Naive thymus-derived CD4-positive, alpha-beta T cell (primary cell): ENCODE measurements at regions not wholly inside any gene's neighbourhood (a gene's known extent, or its start where the extent isn't known, plus 50 kb on each side); places are given as distances from the start of the nearest gene placed in this dataset.

Experiments used
- ATAC-seq: fragments of 150-1000 bp; cut with Tn5 transposase; 2 replicates; pipeline ENCODE4 v1.10.0; 2021; ENCODE audit warnings: mild to moderate bottlenecking, moderate library complexity
- CTCF ChIA-PET: fragments of 350-600 bp; sonication (Branson Sonifier 250); formaldehyde crosslinking; loops from one replicate; lab custom pipeline; 2021; ENCODE audit warnings: antibody characterized with exemption; lab: Charles Lee
- POLR2A ChIA-PET: fragments of 350-600 bp; sonication (Branson Sonifier 250); formaldehyde crosslinking; loops from one replicate; lab custom pipeline; 2021; ENCODE audit warnings: antibody characterized with exemption, inconsistent platforms; lab: Charles Lee
- DNase-seq, 9 donors: peaks; one replicate each; pipeline versions ENCODE4 v3.0.0 to v3.0.0-alpha.2; 2020 to 2022; ENCODE audit warnings: mixed read lengths in 1 of 9
- H3K27ac ChIP-seq: one replicate; pipeline ENCODE4 v1.7.0; 2013; ENCODE audit warnings: mild to moderate bottlenecking, low read depth, low read length, moderate library complexity
- H3K27me3 ChIP-seq, 2 donors: one replicate each; pipeline ENCODE4 v1.7.0; 2013; ENCODE audit warnings: low read length in 2 of 2, mild to moderate bottlenecking in 2 of 2, moderate library complexity in 2 of 2; ENCODE audit not compliant: control insufficient read depth in 2 of 2, insufficient read depth in 2 of 2
- H3K36me3 ChIP-seq, 3 experiments: 1 replicate in 2 of 3; 2 replicates in 1 of 3; pipeline ENCODE4 v1.7.0; 2013; ENCODE audit warnings: low read length in 3 of 3, mild to moderate bottlenecking in 3 of 3, moderate library complexity in 1 of 3; ENCODE audit not compliant: insufficient read depth in 3 of 3, control insufficient read depth in 2 of 3
- H3K4me1 ChIP-seq, 2 donors: one replicate each; pipeline ENCODE4 v1.7.0; 2013; ENCODE audit warnings: low read length in 2 of 2, mild to moderate bottlenecking in 2 of 2, moderate library complexity in 1 of 2; ENCODE audit not compliant: control insufficient read depth in 2 of 2, insufficient read depth in 2 of 2
- H3K4me3 ChIP-seq: 2 replicates; pipeline ENCODE4 v1.7.0; 2013; ENCODE audit warnings: mild to moderate bottlenecking, low read length
- H3K9me3 ChIP-seq, 3 experiments: 1 replicate in 2 of 3; 2 replicates in 1 of 3; pipeline ENCODE4 v1.7.0; 2013; ENCODE audit warnings: low read length in 3 of 3; ENCODE audit not compliant: control insufficient read depth in 2 of 3
- H3K27ac Mint-ChIP-seq, 9 donors: one replicate each; pipeline ENCODE4 v1.8.0; 2020 to 2022; ENCODE audit warnings: mixed read lengths in 9 of 9, mild to moderate bottlenecking in 8 of 9, moderate library complexity in 5 of 9, inconsistent platforms in 2 of 9
- H3K27me3 Mint-ChIP-seq, 5 donors: one replicate each; pipeline ENCODE4 v1.8.0; 2021 to 2022; ENCODE audit warnings: mixed read lengths in 5 of 5, mild to moderate bottlenecking in 1 of 5
- H3K36me3 Mint-ChIP-seq, 5 donors: one replicate each; pipeline ENCODE4 v1.8.0; 2020 to 2022; ENCODE audit warnings: mixed read lengths in 5 of 5, mild to moderate bottlenecking in 3 of 5, inconsistent platforms in 1 of 5
- H3K4me1 Mint-ChIP-seq, 7 donors: one replicate each; pipeline ENCODE4 v1.8.0; 2020 to 2022; ENCODE audit warnings: mixed read lengths in 7 of 7, mild to moderate bottlenecking in 3 of 7, inconsistent platforms in 1 of 7
- H3K4me3 Mint-ChIP-seq, 10 donors: one replicate each; pipeline ENCODE4 v1.8.0; 2020 to 2022; ENCODE audit warnings: mild to moderate bottlenecking in 10 of 10, mixed read lengths in 10 of 10, moderate library complexity in 6 of 10, inconsistent platforms in 2 of 10
- H3K9me3 Mint-ChIP-seq, 11 donors: one replicate each; pipeline ENCODE4 v1.8.0; 2020 to 2022; ENCODE audit warnings: mixed read lengths in 11 of 11, mild to moderate bottlenecking in 4 of 11, inconsistent platforms in 1 of 11, moderate library complexity in 1 of 11
- intact Hi-C, 2 donors: fragments of 100-400 bp; cut with micrococcal nuclease; formaldehyde crosslinking; loops; one replicate each; pipeline ENCODE4 v1.15.1; 2023

DNA sequence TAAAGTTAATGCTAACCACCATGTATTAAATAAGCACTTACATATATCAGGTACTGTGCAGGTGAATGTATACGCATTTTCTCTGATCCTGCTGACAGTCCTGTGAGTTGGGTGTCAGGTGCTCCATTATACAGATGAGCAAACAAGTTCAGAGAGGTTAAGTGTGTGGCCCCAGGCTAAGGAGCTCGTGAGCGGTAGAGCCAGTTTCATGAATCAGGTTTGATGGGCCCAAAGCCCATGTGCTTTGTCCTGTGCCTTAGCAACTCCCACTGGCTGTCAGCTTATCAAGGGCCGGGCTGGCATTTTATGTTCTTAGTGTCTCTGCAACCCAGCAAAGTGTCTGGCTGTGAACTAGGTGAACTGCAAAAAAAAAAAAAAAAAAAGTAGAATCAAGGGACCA lies 701.2 kb upstream of the TBX3 start:
- CTCF ChIA-PET, result no interaction called here
- Mint-ChIP-seq H3K27me3 (peaks cover 0 to 5% (median 0%) of the 10 kb centered on the region in 5 donors), H3K27ac (no peak overlapping the region), H3K36me3 (no peaks in the 10 kb centered on the region), H3K9me3 (peaks cover 0 to 23% (median 3%) of the 10 kb centered on the region in 11 donors), H3K4me1 (peaks cover 0 to 2% (median 0%) of the 10 kb centered on the region in 7 donors), H3K4me3 (no peak overlapping the region)
- intact Hi-C loops, result no loop called here
- Histone ChIP-seq H3K9me3 (no peaks in the 10 kb centered on the region), H3K4me3 (no peak overlapping the region), H3K36me3 (no peaks in the 10 kb centered on the region), H3K4me1 (no peaks in the 10 kb centered on the region), H3K27ac (no peak overlapping the region), H3K27me3 (no peaks in the 10 kb centered on the region)
- POLR2A ChIA-PET, result no interaction called here
- ATAC-seq, result no peak
- DNase-seq, result no peak

DNA sequence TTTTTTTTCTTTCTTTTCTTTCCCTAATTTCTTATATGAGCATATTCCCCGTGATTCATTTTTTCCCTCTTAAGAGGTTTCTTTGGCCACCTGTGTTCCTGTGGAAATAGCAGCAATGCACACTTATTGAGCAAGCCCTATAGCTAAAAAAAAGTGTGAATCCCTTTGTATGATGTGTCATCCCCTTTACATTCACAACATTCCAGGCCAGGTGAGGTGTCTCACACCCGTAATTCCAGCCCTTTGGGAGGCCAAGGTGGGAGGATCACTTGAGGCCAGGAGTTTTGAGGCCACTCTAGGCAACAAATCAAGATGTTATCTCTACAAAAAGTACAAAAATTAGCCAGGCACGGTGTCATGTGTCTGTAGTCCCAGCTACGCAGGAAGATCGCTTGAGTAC lies 700.4 kb upstream of the TBX3 start:
- intact Hi-C loops, result no loop called here
- ChIA-PET CTCF (no interaction called here), POLR2A (no interaction called here)
- Histone ChIP-seq H3K4me3 (no peak overlapping the region), H3K27me3 (no peaks in the 10 kb centered on the region), H3K27ac (no peak overlapping the region), H3K36me3 (no peaks in the 10 kb centered on the region), H3K9me3 (no peaks in the 10 kb centered on the region), H3K4me1 (no peaks in the 10 kb centered on the region)
- Mint-ChIP-seq H3K9me3 (peaks cover 0 to 19% (median 2%) of the 10 kb centered on the region in 11 donors), H3K4me3 (no peak overlapping the region), H3K27ac (no peak overlapping the region), H3K27me3 (peaks cover 0 to 5% (median 0%) of the 10 kb centered on the region in 5 donors), H3K36me3 (no peaks in the 10 kb centered on the region), H3K4me1 (peaks cover 0 to 2% (median 0%) of the 10 kb centered on the region in 7 donors)
- ATAC-seq (no peak), DNase-seq (no peak)

- ATAC-seq, result no peak
- H3K36me3 ChIP-seq, result no peaks in the 10 kb centered on the region
- Mint-ChIP-seq H3K4me1 (peaks cover 0 to 2% (median 0%) of the 10 kb centered on the region in 7 donors), H3K27ac (no peak overlapping the region), H3K36me3 (no peaks in the 10 kb centered on the region), H3K27me3 (peaks cover 0 to 2% (median 0%) of the 10 kb centered on the region in 5 donors), H3K9me3 (peaks cover 0 to 18% (median 0%) of the 10 kb centered on the region in 11 donors), H3K4me3 (no peak overlapping the region)
- ChIA-PET CTCF (no interaction called here), POLR2A (no interaction called here)
- no peaks in the 10 kb centered on the region for H3K4me1 ChIP-seq
- H3K27me3 ChIP-seq, result no peaks in the 10 kb centered on the region
- H3K4me3 ChIP-seq, result no peak overlapping the region
- DNase-seq, result no peak
- no peaks in the 10 kb centered on the region for H3K9me3 ChIP-seq
- intact Hi-C loops, result no loop called here
- no peak overlapping the region for H3K27ac ChIP-seq
These were observed 699.7 kb upstream of the TBX3 start for GRCh38 chr12:115383668-115384067.

GRCh38 chr12:115382681-115383080 lies 698.7 kb upstream of the TBX3 start:
- H3K27me3 ChIP-seq, result no peaks in the 10 kb centered on the region
- peaks cover 0 to 21% (median 0%) of the 10 kb centered on the region in 11 donors for H3K9me3 Mint-ChIP-seq
- no peaks in the 10 kb centered on the region for H3K9me3 ChIP-seq
- ChIA-PET POLR2A (no interaction called here), CTCF (no interaction called here)
- no peak overlapping the region for H3K27ac Mint-ChIP-seq
- H3K4me1 Mint-ChIP-seq, result peaks cover 0 to 2% (median 0%) of the 10 kb centered on the region in 7 donors
- H3K36me3 Mint-ChIP-seq, result no peaks in the 10 kb centered on the region
- H3K4me3 Mint-ChIP-seq, result no peak overlapping the region
- no peaks in the 10 kb centered on the region for H3K4me1 ChIP-seq
- DNase-seq, result no peak
- H3K27me3 Mint-ChIP-seq, result no peaks in the 10 kb centered on the region
- no peaks in the 10 kb centered on the region for H3K36me3 ChIP-seq
- H3K27ac ChIP-seq, result no peak overlapping the region
- no peak overlapping the region for H3K4me3 ChIP-seq
- intact Hi-C loops, result no loop called here
- no peak for ATAC-seq

- Mint-ChIP-seq H3K4me1 (peaks cover 0 to 2% (median 0%) of the 10 kb centered on the region in 7 donors), H3K27me3 (no peaks in the 10 kb centered on the region), H3K36me3 (no peaks in the 10 kb centered on the region), H3K9me3 (peaks cover 0 to 15% (median 0%) of the 10 kb centered on the region in 11 donors), H3K27ac (no peak overlapping the region), H3K4me3 (no peak overlapping the region)
- Histone ChIP-seq H3K36me3 (no peaks in the 10 kb centered on the region), H3K27me3 (no peaks in the 10 kb centered on the region), H3K9me3 (no peaks in the 10 kb centered on the region), H3K4me3 (no peak overlapping the region), H3K27ac (no peak overlapping the region), H3K4me1 (no peaks in the 10 kb centered on the region)
- CTCF ChIA-PET, result no interaction called here
- ATAC-seq (no peak), DNase-seq (no peak)
- POLR2A ChIA-PET, result no interaction called here
- intact Hi-C loops, result no loop called here
These were observed 696.7 kb upstream of the TBX3 start for GRCh38 chr12:115380546-115381120.

DNA sequence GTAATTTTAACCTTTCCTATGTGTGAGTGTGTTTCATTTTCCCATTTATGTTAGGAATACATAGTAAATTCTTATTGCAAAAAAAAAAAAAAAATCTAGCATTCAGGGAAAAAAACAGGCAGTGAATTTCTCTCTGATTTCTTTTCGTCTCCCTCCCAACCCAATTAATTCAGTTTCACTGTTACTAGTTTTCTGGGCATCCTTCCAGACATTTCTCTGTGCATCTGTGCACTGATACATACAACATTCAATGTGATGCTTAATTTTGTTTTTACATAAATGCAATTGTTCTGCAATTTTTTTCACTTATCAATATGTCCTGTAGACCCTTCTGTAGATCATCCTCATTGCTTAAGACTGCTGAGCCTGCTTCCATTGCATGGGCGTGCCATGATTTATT lies 694.3 kb upstream of the TBX3 start:
- Histone ChIP-seq H3K4me1 (no peaks in the 10 kb centered on the region), H3K27ac (no peak overlapping the region), H3K27me3 (no peaks in the 10 kb centered on the region), H3K4me3 (no peak overlapping the region), H3K9me3 (no peaks in the 10 kb centered on the region), H3K36me3 (no peaks in the 10 kb centered on the region)
- no peak for DNase-seq
- no peaks in the 10 kb centered on the region for H3K27me3 Mint-ChIP-seq
- H3K4me1 Mint-ChIP-seq, result peaks cover 0 to 8% (median 0%) of the 10 kb centered on the region in 7 donors
- ChIA-PET POLR2A (no interaction called here), CTCF (no interaction called here)
- intact Hi-C loops, result no loop called here
- peaks cover 0 to 28% (median 6%) of the 10 kb centered on the region in 11 donors for H3K9me3 Mint-ChIP-seq
- no peaks in the 10 kb centered on the region for H3K36me3 Mint-ChIP-seq
- no peak for ATAC-seq
- H3K4me3 Mint-ChIP-seq, result no peak overlapping the region
- H3K27ac Mint-ChIP-seq, result no peak overlapping the region

GRCh38 chr12:115377779-115378178 lies 693.8 kb upstream of the TBX3 start:
- intact Hi-C loops, result no loop called here
- Histone ChIP-seq H3K27me3 (no peaks in the 10 kb centered on the region), H3K36me3 (no peaks in the 10 kb centered on the region), H3K27ac (no peak overlapping the region), H3K4me1 (no peaks in the 10 kb centered on the region), H3K4me3 (no peak overlapping the region), H3K9me3 (no peaks in the 10 kb centered on the region)
- peaks cover 0 to 8% (median 0%) of the 10 kb centered on the region in 7 donors for H3K4me1 Mint-ChIP-seq
- ChIA-PET CTCF (interaction anchor here (0.6 kb wide), 1 partner anchor 1990 kb away, joined by 3 read pairs; no protein-coding TSS in a partner anchor), POLR2A (no interaction called here)
- H3K27me3 Mint-ChIP-seq, result no peaks in the 10 kb centered on the region
- ATAC-seq (no peak), DNase-seq (no peak)
- H3K36me3 Mint-ChIP-seq, result no peaks in the 10 kb centered on the region
- no peak overlapping the region for H3K27ac Mint-ChIP-seq
- no peak overlapping the region for H3K4me3 Mint-ChIP-seq
- peaks cover 0 to 28% (median 6%) of the 10 kb centered on the region in 11 donors for H3K9me3 Mint-ChIP-seq
